ENCODE measurements at regions not wholly inside any gene's neighbourhood (a gene's known extent, or its start where the extent isn't known, plus 50 kb on each side); places are given as distances from the start of the nearest gene placed in this dataset.

GRCh38 chr5:125708583-125708982 is 714.6 kb upstream of the GRAMD2B start:
- DNase-seq (ENCODE audit: low read depth in 4 of 6, low spot score in 6 of 6) = no peak
- Histone ChIP-seq H3K27me3 (ENCODE audit: control insufficient read depth, insufficient read depth, low read length) (no peaks in the 10 kb centered on the region), H3K4me1 (ENCODE audit: control insufficient read depth, insufficient read depth, low read length) (no peaks in the 10 kb centered on the region), H3K4me3 (ENCODE audit: low read depth, low read length) (no peak overlapping the region), H3K27ac (ENCODE audit: low read depth, low read length) (no peak overlapping the region), H3K36me3 (ENCODE audit: control insufficient read depth, insufficient read depth, low read length) (no peaks in the 10 kb centered on the region), H3K9me3 (ENCODE audit: control insufficient read depth, insufficient read depth, low read length) (peaks cover 2% of the 10 kb centered on the region)
- WGBS (ENCODE audit: insufficient coverage) = 100% methylated on average over 2 of the region's 2 CpGs

- Histone ChIP-seq H3K4me1 (ENCODE audit: control insufficient read depth, insufficient read depth, low read length) (no peaks in the 10 kb centered on the region), H3K36me3 (ENCODE audit: control insufficient read depth, insufficient read depth, low read length) (no peaks in the 10 kb centered on the region), H3K4me3 (ENCODE audit: low read depth, low read length) (no peak overlapping the region), H3K27me3 (ENCODE audit: control insufficient read depth, insufficient read depth, low read length) (no peaks in the 10 kb centered on the region), H3K27ac (ENCODE audit: low read depth, low read length) (no peak overlapping the region), H3K9me3 (ENCODE audit: control insufficient read depth, insufficient read depth, low read length) (no peaks in the 10 kb centered on the region)
- no CpG with 5 or more reads among the region's 2 CpGs for WGBS (ENCODE audit: insufficient coverage)
- DNase-seq (ENCODE audit: low read depth in 4 of 6, low spot score in 6 of 6) = no peak
These were observed 712.5 kb upstream of the GRAMD2B start for GRCh38 chr5:125710745-125711144.

GRCh38 chr5:125712397-125712796 is 710.8 kb upstream of the GRAMD2B start:
- Histone ChIP-seq H3K27me3 (ENCODE audit: control insufficient read depth, insufficient read depth, low read length) (no peaks in the 10 kb centered on the region), H3K36me3 (ENCODE audit: control insufficient read depth, insufficient read depth, low read length) (no peaks in the 10 kb centered on the region), H3K9me3 (ENCODE audit: control insufficient read depth, insufficient read depth, low read length) (no peaks in the 10 kb centered on the region), H3K27ac (ENCODE audit: low read depth, low read length) (no peak overlapping the region), H3K4me3 (ENCODE audit: low read depth, low read length) (no peak overlapping the region), H3K4me1 (ENCODE audit: control insufficient read depth, insufficient read depth, low read length) (no peaks in the 10 kb centered on the region)
- DNase-seq (ENCODE audit: low read depth in 4 of 6, low spot score in 6 of 6) = no peak
- WGBS (ENCODE audit: insufficient coverage) = no CpG with 5 or more reads among the region's 1 CpG

GRCh38 chr5:125713109-125713805 is 710.0 kb upstream of the GRAMD2B start:
- Histone ChIP-seq H3K4me3 (ENCODE audit: low read depth, low read length) (no peak overlapping the region), H3K27me3 (ENCODE audit: control insufficient read depth, insufficient read depth, low read length) (no peaks in the 10 kb centered on the region), H3K36me3 (ENCODE audit: control insufficient read depth, insufficient read depth, low read length) (no peaks in the 10 kb centered on the region), H3K27ac (ENCODE audit: low read depth, low read length) (no peak overlapping the region), H3K4me1 (ENCODE audit: control insufficient read depth, insufficient read depth, low read length) (no peaks in the 10 kb centered on the region), H3K9me3 (ENCODE audit: control insufficient read depth, insufficient read depth, low read length) (no peaks in the 10 kb centered on the region)
- 45% methylated on average over 4 of the region's 8 CpGs for WGBS (ENCODE audit: insufficient coverage)
- peak in 1 of 6 donors; percentile 63 for DNase-seq (ENCODE audit: low read depth in 4 of 6, low spot score in 6 of 6)

GRCh38 chr5:125715216-125715615 is 708.0 kb upstream of the GRAMD2B start:
- no peak for DNase-seq (ENCODE audit: low read depth in 4 of 6, low spot score in 6 of 6)
- WGBS (ENCODE audit: insufficient coverage) = no CpG with 5 or more reads among the region's 2 CpGs
- no peaks in the 10 kb centered on the region for H3K9me3 ChIP-seq (ENCODE audit: control insufficient read depth, insufficient read depth, low read length)
- H3K36me3 ChIP-seq (ENCODE audit: control insufficient read depth, insufficient read depth, low read length) = no peaks in the 10 kb centered on the region
- H3K27ac ChIP-seq (ENCODE audit: low read depth, low read length) = no peak overlapping the region
- H3K27me3 ChIP-seq (ENCODE audit: control insufficient read depth, insufficient read depth, low read length) = no peaks in the 10 kb centered on the region
- H3K4me3 ChIP-seq (ENCODE audit: low read depth, low read length) = no peak overlapping the region
- no peaks in the 10 kb centered on the region for H3K4me1 ChIP-seq (ENCODE audit: control insufficient read depth, insufficient read depth, low read length)

- Histone ChIP-seq H3K4me1 (ENCODE audit: control insufficient read depth, insufficient read depth, low read length) (no peaks in the 10 kb centered on the region), H3K36me3 (ENCODE audit: control insufficient read depth, insufficient read depth, low read length) (no peaks in the 10 kb centered on the region), H3K9me3 (ENCODE audit: control insufficient read depth, insufficient read depth, low read length) (no peaks in the 10 kb centered on the region), H3K4me3 (ENCODE audit: low read depth, low read length) (no peak overlapping the region), H3K27ac (ENCODE audit: low read depth, low read length) (no peak overlapping the region), H3K27me3 (ENCODE audit: control insufficient read depth, insufficient read depth, low read length) (no peaks in the 10 kb centered on the region)
- DNase-seq (ENCODE audit: low read depth in 4 of 6, low spot score in 6 of 6) = no peak
These were observed 706.0 kb upstream of the GRAMD2B start for GRCh38 chr5:125717209-125717608.

- H3K27me3 ChIP-seq (ENCODE audit: control insufficient read depth, insufficient read depth, low read length) = no peaks in the 10 kb centered on the region
- H3K27ac ChIP-seq (ENCODE audit: low read depth, low read length) = peak overlapping the region; percentile 80
- peak; percentile 40 to 88 (median 63) for DNase-seq (ENCODE audit: low read depth in 4 of 6, low spot score in 6 of 6)
- H3K4me1 ChIP-seq (ENCODE audit: control insufficient read depth, insufficient read depth, low read length) = no peaks in the 10 kb centered on the region
- H3K36me3 ChIP-seq (ENCODE audit: control insufficient read depth, insufficient read depth, low read length) = no peaks in the 10 kb centered on the region
- 29% methylated on average over 3 of the region's 9 CpGs for WGBS (ENCODE audit: insufficient coverage)
- no peaks in the 10 kb centered on the region for H3K9me3 ChIP-seq (ENCODE audit: control insufficient read depth, insufficient read depth, low read length)
- H3K4me3 ChIP-seq (ENCODE audit: low read depth, low read length) = no peak overlapping the region
These were observed 703.4 kb upstream of the GRAMD2B start for GRCh38 chr5:125719681-125720347.

- Histone ChIP-seq H3K9me3 (ENCODE audit: control insufficient read depth, insufficient read depth, low read length) (no peaks in the 10 kb centered on the region), H3K4me1 (ENCODE audit: control insufficient read depth, insufficient read depth, low read length) (no peaks in the 10 kb centered on the region), H3K36me3 (ENCODE audit: control insufficient read depth, insufficient read depth, low read length) (no peaks in the 10 kb centered on the region), H3K27ac (ENCODE audit: low read depth, low read length) (peak overlapping the region; percentile 80), H3K4me3 (ENCODE audit: low read depth, low read length) (no peak overlapping the region), H3K27me3 (ENCODE audit: control insufficient read depth, insufficient read depth, low read length) (no peaks in the 10 kb centered on the region)
- no peak for DNase-seq (ENCODE audit: low read depth in 4 of 6, low spot score in 6 of 6)
- no CpG with 5 or more reads among the region's 2 CpGs for WGBS (ENCODE audit: insufficient coverage)
These were observed 702.9 kb upstream of the GRAMD2B start for GRCh38 chr5:125720348-125720685.

- no peak for DNase-seq (ENCODE audit: low read depth in 4 of 6, low spot score in 6 of 6)
- Histone ChIP-seq H3K4me1 (ENCODE audit: control insufficient read depth, insufficient read depth, low read length) (no peaks in the 10 kb centered on the region), H3K4me3 (ENCODE audit: low read depth, low read length) (no peak overlapping the region), H3K27me3 (ENCODE audit: control insufficient read depth, insufficient read depth, low read length) (no peaks in the 10 kb centered on the region), H3K36me3 (ENCODE audit: control insufficient read depth, insufficient read depth, low read length) (no peaks in the 10 kb centered on the region), H3K9me3 (ENCODE audit: control insufficient read depth, insufficient read depth, low read length) (no peaks in the 10 kb centered on the region), H3K27ac (ENCODE audit: low read depth, low read length) (no peak overlapping the region)
- WGBS (ENCODE audit: insufficient coverage) = no CpG with 5 or more reads among the region's 1 CpG
These were observed 702.5 kb upstream of the GRAMD2B start for GRCh38 chr5:125720721-125721120.

GRCh38 chr5:125722550-125722949 is 700.7 kb upstream of the GRAMD2B start:
- no CpG with 5 or more reads among the region's 1 CpG for whole genome bisulfite sequencing (ENCODE audit: insufficient coverage)
- Histone ChIP-seq H3K9me3 (ENCODE audit: control insufficient read depth, insufficient read depth, low read length) (no peaks in the 10 kb centered on the region), H3K4me3 (ENCODE audit: low read depth, low read length) (no peak overlapping the region), H3K27me3 (ENCODE audit: control insufficient read depth, insufficient read depth, low read length) (no peaks in the 10 kb centered on the region), H3K36me3 (ENCODE audit: control insufficient read depth, insufficient read depth, low read length) (no peaks in the 10 kb centered on the region), H3K27ac (ENCODE audit: low read depth, low read length) (no peak overlapping the region), H3K4me1 (ENCODE audit: control insufficient read depth, insufficient read depth, low read length) (no peaks in the 10 kb centered on the region)
- DNase-seq (ENCODE audit: low read depth in 4 of 6, low spot score in 6 of 6) = no peak
